ENCODE measurements at regions not wholly inside any gene's neighbourhood (a gene's known extent, or its start where the extent isn't known, plus 50 kb on each side); places are given as distances from the start of the nearest gene placed in this dataset.

DNA sequence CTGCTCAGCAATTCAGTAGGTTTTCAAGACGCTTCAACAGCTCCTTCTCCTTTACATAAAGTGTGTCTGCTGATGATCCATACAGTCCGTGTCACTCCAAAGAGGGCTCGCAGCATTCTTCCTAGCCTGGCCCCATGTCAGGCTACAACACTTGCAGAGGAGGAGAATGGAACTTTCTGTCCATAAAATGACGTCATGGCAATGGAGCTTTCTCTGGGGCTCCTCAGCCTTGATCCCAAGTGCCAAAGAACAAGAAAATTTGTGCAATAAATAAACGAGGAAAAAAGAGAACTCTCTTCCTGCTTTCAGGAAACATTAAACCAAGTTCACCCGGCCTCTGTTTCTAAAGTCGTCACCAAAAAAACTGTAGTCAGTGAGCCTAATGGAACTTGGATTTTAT lies 199.5 kb upstream of the MEIS1 start:
- Histone ChIP-seq H3K36me3 (ENCODE audit: insufficient read depth, low read length) (no peaks in the 10 kb centered on the region), H3K4me3 (ENCODE audit: low read length in 2 of 2) (no peak overlapping the region), H3K4me1 (ENCODE audit: insufficient read depth, low read length) (no peaks in the 10 kb centered on the region), H3K27me3 (ENCODE audit: insufficient read depth, low read length) (no peaks in the 10 kb centered on the region), H3K9me3 (ENCODE audit: control insufficient read depth in 1 of 2, low read length in 2 of 2) (no peaks in the 10 kb centered on the region), H3K27ac (ENCODE audit: low read depth, low read length) (no peak overlapping the region)
- Mint-ChIP-seq H3K36me3 (no peaks in the 10 kb centered on the region), H3K27ac (no peak overlapping the region), H3K27me3 (peaks cover 0 to 2% of the 10 kb centered on the region in 2 donors), H3K4me3 (no peak overlapping the region), H3K4me1 (no peaks in the 10 kb centered on the region), H3K9me3 (peaks cover 0 to 8% (median 4%) of the 10 kb centered on the region in 8 donors)
- DNase-seq, result no peak
- POLR2A ChIA-PET (ENCODE audit: partially characterized antibody), result no interaction called here
- CTCF ChIA-PET (ENCODE audit: partially characterized antibody), result no interaction called here
- intact Hi-C loops (cut with micrococcal nuclease), result no loop called here

DNA sequence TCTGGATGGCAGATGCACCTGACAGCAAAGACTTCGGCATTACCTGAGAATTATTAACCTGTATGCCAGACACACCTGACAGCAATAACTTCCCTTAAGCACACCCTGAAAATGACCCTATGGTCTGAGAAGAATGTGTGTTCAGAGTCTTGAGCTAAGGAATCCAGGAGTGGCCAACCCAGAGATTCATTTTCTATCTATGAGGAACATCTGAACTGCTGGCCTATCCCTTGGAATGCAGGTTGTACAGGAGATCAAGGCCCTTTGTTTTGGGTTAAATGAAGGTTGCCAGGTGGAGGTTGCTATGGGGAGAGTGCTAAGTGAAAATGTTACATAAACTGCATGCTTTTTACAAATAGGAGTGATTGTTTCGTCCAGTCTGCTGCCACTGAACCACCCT lies 200.9 kb upstream of the MEIS1 start:
- no peaks in the 10 kb centered on the region for H3K36me3 ChIP-seq (ENCODE audit: insufficient read depth, low read length)
- Mint-ChIP-seq H3K4me3 (no peak overlapping the region), H3K4me1 (no peaks in the 10 kb centered on the region), H3K27ac (no peak overlapping the region), H3K36me3 (no peaks in the 10 kb centered on the region), H3K27me3 (peaks cover 0 to 2% of the 10 kb centered on the region in 2 donors), H3K9me3 (peaks cover 0 to 8% (median 4%) of the 10 kb centered on the region in 8 donors)
- POLR2A ChIA-PET (ENCODE audit: partially characterized antibody), result no interaction called here
- no peak for DNase-seq
- H3K27me3 ChIP-seq (ENCODE audit: insufficient read depth, low read length), result no peaks in the 10 kb centered on the region
- no peak overlapping the region for H3K4me3 ChIP-seq (ENCODE audit: low read length in 2 of 2)
- H3K27ac ChIP-seq (ENCODE audit: low read depth, low read length), result no peak overlapping the region
- intact Hi-C loops (cut with micrococcal nuclease), result no loop called here
- CTCF ChIA-PET (ENCODE audit: partially characterized antibody), result interaction anchor here (0.6 kb wide), 1 partner anchor 166 kb away, joined by 3 read pairs; no protein-coding TSS in a partner anchor
- no peaks in the 10 kb centered on the region for H3K4me1 ChIP-seq (ENCODE audit: insufficient read depth, low read length)
- H3K9me3 ChIP-seq (ENCODE audit: control insufficient read depth in 1 of 2, low read length in 2 of 2), result no peaks in the 10 kb centered on the region

DNA sequence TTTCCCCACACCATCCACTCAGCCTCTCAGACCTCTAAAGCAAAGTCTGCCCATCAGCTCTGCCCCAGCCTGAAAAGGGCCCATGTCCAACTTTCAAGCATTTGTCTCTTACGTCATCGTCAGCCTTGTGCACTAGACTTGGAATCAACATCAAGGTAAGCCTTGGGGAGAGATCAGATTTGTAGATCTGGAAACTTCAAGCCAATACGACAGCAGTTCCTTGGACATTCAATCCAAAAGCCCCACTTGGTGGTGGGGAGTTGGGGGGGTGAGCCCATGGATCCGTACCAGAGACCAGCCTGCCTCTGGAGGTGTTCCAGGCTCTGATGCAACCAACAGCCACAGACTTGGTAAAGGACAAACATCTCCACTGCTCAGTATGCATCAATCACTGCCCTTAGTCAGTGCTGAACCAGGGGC lies 206.8 kb upstream of the MEIS1 start:
- DNase-seq, result no peak
- no peak overlapping the region for H3K4me3 ChIP-seq (ENCODE audit: low read length in 2 of 2)
- H3K27ac ChIP-seq (ENCODE audit: low read depth, low read length), result no peak overlapping the region
- Mint-ChIP-seq H3K4me1 (no peaks in the 10 kb centered on the region), H3K27ac (no peak overlapping the region), H3K9me3 (peaks cover 0 to 8% (median 4%) of the 10 kb centered on the region in 8 donors), H3K36me3 (no peaks in the 10 kb centered on the region), H3K27me3 (peaks cover 0 to 2% of the 10 kb centered on the region in 2 donors), H3K4me3 (no peak overlapping the region)
- POLR2A ChIA-PET (ENCODE audit: partially characterized antibody), result no interaction called here
- intact Hi-C loops (cut with micrococcal nuclease), result no loop called here
- H3K4me1 ChIP-seq (ENCODE audit: insufficient read depth, low read length), result no peaks in the 10 kb centered on the region
- no peaks in the 10 kb centered on the region for H3K27me3 ChIP-seq (ENCODE audit: insufficient read depth, low read length)
- no peaks in the 10 kb centered on the region for H3K36me3 ChIP-seq (ENCODE audit: insufficient read depth, low read length)
- CTCF ChIA-PET (ENCODE audit: partially characterized antibody), result no interaction called here
- H3K9me3 ChIP-seq (ENCODE audit: control insufficient read depth in 1 of 2, low read length in 2 of 2), result no peaks in the 10 kb centered on the region

DNA sequence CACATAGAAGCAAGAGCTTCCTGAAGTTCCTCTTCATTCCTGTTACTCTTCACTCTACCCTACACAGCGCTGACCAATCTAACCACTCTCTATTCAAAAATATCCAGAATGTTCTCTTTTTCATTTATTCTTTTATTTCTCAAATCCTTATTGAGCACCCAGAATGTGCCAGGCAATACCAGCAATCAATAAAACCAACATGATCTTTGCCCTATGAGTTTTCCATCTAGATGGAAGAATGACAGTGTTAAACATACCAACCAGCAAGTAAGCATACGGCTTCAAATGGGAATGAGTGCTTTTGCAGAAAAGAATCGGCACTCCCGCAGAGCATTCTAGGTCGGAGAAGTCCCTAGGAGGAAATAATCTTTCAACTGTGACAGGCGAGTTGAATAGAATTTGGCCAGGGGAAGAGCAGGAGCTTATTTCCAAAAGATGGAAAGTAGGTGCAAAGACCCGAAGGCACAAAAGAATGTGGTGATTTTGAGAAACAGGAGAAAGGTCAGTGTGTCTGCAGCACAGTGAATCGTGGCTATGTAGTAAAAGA lies 217.8 kb upstream of the MEIS1 start:
- CTCF ChIA-PET (ENCODE audit: partially characterized antibody), result no interaction called here

DNA sequence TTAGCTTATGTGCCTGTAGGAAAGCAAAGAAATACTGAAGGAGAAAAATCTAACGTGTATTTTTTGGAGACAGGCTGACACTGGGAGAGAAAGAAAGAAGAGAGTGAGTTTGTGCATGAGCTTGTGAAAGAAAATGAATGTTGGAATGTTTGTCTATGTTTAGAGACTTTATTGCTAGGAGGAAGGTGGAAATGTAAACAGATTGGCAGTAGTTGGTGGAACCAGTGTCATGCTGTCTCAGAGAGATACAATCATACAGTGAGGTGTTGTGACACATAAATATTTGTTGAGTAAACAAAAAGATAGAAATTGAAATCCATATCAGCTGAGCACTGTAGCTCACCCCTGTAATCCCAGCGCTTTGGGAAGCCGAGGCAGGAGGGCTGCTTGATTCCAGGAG lies 222.2 kb upstream of the MEIS1 start:
- ChIA-PET POLR2A (ENCODE audit: partially characterized antibody) (no interaction called here), CTCF (ENCODE audit: partially characterized antibody) (no interaction called here)
- Mint-ChIP-seq H3K4me1 (no peaks in the 10 kb centered on the region), H3K36me3 (no peaks in the 10 kb centered on the region), H3K27ac (no peak overlapping the region), H3K9me3 (peaks cover 0 to 9% (median 4%) of the 10 kb centered on the region in 8 donors), H3K27me3 (no peaks in the 10 kb centered on the region), H3K4me3 (no peak overlapping the region)
- Histone ChIP-seq H3K9me3 (ENCODE audit: control insufficient read depth in 1 of 2, low read length in 2 of 2) (no peaks in the 10 kb centered on the region), H3K36me3 (ENCODE audit: insufficient read depth, low read length) (no peaks in the 10 kb centered on the region), H3K4me3 (ENCODE audit: low read length in 2 of 2) (no peak overlapping the region), H3K27me3 (ENCODE audit: insufficient read depth, low read length) (no peaks in the 10 kb centered on the region), H3K4me1 (ENCODE audit: insufficient read depth, low read length) (no peaks in the 10 kb centered on the region), H3K27ac (ENCODE audit: low read depth, low read length) (no peak overlapping the region)
- intact Hi-C loops (cut with micrococcal nuclease), result no loop called here
- DNase-seq, result no peak

More for the DNA sequence above, 217.8 kb upstream of the MEIS1 start:
- H3K27ac Mint-ChIP-seq, result no peak overlapping the region
- no peak for DNase-seq
- Histone ChIP-seq H3K36me3 (ENCODE audit: insufficient read depth, low read length) (no peaks in the 10 kb centered on the region), H3K4me3 (ENCODE audit: low read length in 2 of 2) (no peak overlapping the region), H3K4me1 (ENCODE audit: insufficient read depth, low read length) (no peaks in the 10 kb centered on the region), H3K27me3 (ENCODE audit: insufficient read depth, low read length) (no peaks in the 10 kb centered on the region), H3K27ac (ENCODE audit: low read depth, low read length) (no peak overlapping the region), H3K9me3 (ENCODE audit: control insufficient read depth in 1 of 2, low read length in 2 of 2) (no peaks in the 10 kb centered on the region)
- no peaks in the 10 kb centered on the region for H3K4me1 Mint-ChIP-seq
- H3K9me3 Mint-ChIP-seq, result peaks cover 0 to 12% (median 5%) of the 10 kb centered on the region in 8 donors
- POLR2A ChIA-PET (ENCODE audit: partially characterized antibody), result no interaction called here
- H3K27me3 Mint-ChIP-seq, result no peaks in the 10 kb centered on the region
- intact Hi-C loops (cut with micrococcal nuclease), result no loop called here
- H3K4me3 Mint-ChIP-seq, result no peak overlapping the region
- H3K36me3 Mint-ChIP-seq, result no peaks in the 10 kb centered on the region

DNA sequence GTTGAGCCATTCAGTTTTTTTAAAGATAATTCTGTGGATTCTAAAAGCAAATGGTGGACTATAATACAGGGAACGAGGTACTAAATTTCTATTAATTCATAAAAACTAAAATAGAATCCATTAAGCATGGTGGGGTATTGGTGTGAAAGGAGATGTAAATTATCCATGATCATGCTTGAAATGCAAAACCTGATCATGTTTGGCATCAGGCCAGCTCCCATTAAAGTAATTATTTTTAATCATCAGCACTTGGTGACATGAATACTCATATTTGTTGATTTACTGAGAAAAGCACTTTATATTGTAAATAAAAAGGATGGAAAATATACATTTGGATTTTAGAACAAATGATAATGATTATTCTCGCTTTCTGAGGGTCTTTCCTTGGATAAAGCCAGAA lies 232.3 kb upstream of the MEIS1 start:
- ChIA-PET CTCF (ENCODE audit: partially characterized antibody) (no interaction called here), POLR2A (ENCODE audit: partially characterized antibody) (no interaction called here)
- H3K9me3 Mint-ChIP-seq, result peaks cover 0 to 6% (median 2%) of the 10 kb centered on the region in 8 donors

DNA sequence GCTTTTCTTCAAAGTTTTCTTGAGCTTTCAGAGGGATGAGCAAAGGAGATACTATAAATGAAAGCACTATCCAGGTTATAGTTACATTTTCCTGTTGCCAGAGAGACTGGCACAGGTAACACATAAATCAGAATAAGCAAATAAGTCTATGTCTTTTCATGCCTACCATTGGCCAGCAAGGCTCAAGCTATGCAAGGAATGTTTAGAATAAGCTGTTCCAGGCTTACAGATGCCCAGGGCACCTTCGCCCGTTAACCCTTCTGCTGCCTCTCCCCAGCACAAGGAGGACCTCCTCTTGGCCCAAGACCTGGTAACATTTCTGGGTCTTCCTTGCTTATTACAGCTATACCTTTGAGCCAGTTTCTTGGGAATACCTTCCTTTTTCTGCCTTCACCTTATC lies 233.7 kb upstream of the MEIS1 start:
- no peak overlapping the region for H3K27ac ChIP-seq (ENCODE audit: low read depth, low read length)
- intact Hi-C loops (cut with micrococcal nuclease), result no loop called here
- Mint-ChIP-seq H3K27ac (no peak overlapping the region), H3K27me3 (no peaks in the 10 kb centered on the region), H3K36me3 (no peaks in the 10 kb centered on the region), H3K4me1 (no peaks in the 10 kb centered on the region), H3K4me3 (no peak overlapping the region), H3K9me3 (peaks cover 0 to 10% (median 2%) of the 10 kb centered on the region in 8 donors)
- no peaks in the 10 kb centered on the region for H3K4me1 ChIP-seq (ENCODE audit: insufficient read depth, low read length)
- no peaks in the 10 kb centered on the region for H3K36me3 ChIP-seq (ENCODE audit: insufficient read depth, low read length)
- DNase-seq, result no peak
- no peaks in the 10 kb centered on the region for H3K27me3 ChIP-seq (ENCODE audit: insufficient read depth, low read length)
- ChIA-PET POLR2A (ENCODE audit: partially characterized antibody) (no interaction called here), CTCF (ENCODE audit: partially characterized antibody) (no interaction called here)
- no peaks in the 10 kb centered on the region for H3K9me3 ChIP-seq (ENCODE audit: control insufficient read depth in 1 of 2, low read length in 2 of 2)
- H3K4me3 ChIP-seq (ENCODE audit: low read length in 2 of 2), result no peak overlapping the region

More for the DNA sequence above, 232.3 kb upstream of the MEIS1 start:
- intact Hi-C loops (cut with micrococcal nuclease), result no loop called here
- no peaks in the 10 kb centered on the region for H3K4me1 Mint-ChIP-seq
- H3K4me1 ChIP-seq (ENCODE audit: insufficient read depth, low read length), result no peaks in the 10 kb centered on the region
- H3K9me3 ChIP-seq (ENCODE audit: control insufficient read depth in 1 of 2, low read length in 2 of 2), result no peaks in the 10 kb centered on the region
- H3K36me3 ChIP-seq (ENCODE audit: insufficient read depth, low read length), result no peaks in the 10 kb centered on the region
- no peak for DNase-seq
- no peak overlapping the region for H3K27ac ChIP-seq (ENCODE audit: low read depth, low read length)
- H3K27me3 ChIP-seq (ENCODE audit: insufficient read depth, low read length), result no peaks in the 10 kb centered on the region
- no peak overlapping the region for H3K27ac Mint-ChIP-seq
- no peak overlapping the region for H3K4me3 ChIP-seq (ENCODE audit: low read length in 2 of 2)
- no peaks in the 10 kb centered on the region for H3K36me3 Mint-ChIP-seq
- no peak overlapping the region for H3K4me3 Mint-ChIP-seq
- H3K27me3 Mint-ChIP-seq, result no peaks in the 10 kb centered on the region

DNA sequence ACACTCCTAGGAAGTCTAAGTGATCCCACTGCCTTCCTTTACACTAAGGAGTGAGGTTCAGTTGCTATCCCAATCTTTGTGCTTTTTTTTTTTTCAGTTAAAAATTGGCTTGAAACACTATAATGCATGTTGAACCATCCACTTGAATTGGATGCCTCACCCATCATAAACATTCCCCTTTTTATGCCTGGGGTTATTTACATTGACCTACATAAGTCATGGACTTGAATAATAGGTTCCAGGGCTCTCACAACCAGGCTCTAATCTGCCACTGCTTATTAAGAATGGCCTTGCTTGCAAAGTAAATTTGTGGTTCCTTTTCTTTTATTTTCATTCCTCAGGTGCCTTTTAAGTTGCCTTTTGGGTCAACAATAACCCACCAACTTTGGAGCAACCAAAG lies 236.1 kb upstream of the MEIS1 start:
- no peak for DNase-seq
- Mint-ChIP-seq H3K27ac (no peak overlapping the region), H3K36me3 (no peaks in the 10 kb centered on the region), H3K27me3 (no peaks in the 10 kb centered on the region), H3K4me1 (no peaks in the 10 kb centered on the region), H3K9me3 (peaks cover 0 to 10% (median under 1%) of the 10 kb centered on the region in 8 donors), H3K4me3 (no peak overlapping the region)
- no peak overlapping the region for H3K27ac ChIP-seq (ENCODE audit: low read depth, low read length)
- intact Hi-C loops (cut with micrococcal nuclease), result no loop called here
- H3K36me3 ChIP-seq (ENCODE audit: insufficient read depth, low read length), result no peaks in the 10 kb centered on the region
- H3K27me3 ChIP-seq (ENCODE audit: insufficient read depth, low read length), result no peaks in the 10 kb centered on the region
- ChIA-PET POLR2A (ENCODE audit: partially characterized antibody) (no interaction called here), CTCF (ENCODE audit: partially characterized antibody) (no interaction called here)
- peaks cover 0 to 4% of the 10 kb centered on the region in 2 donors for H3K9me3 ChIP-seq (ENCODE audit: control insufficient read depth in 1 of 2, low read length in 2 of 2)
- H3K4me1 ChIP-seq (ENCODE audit: insufficient read depth, low read length), result no peaks in the 10 kb centered on the region
- H3K4me3 ChIP-seq (ENCODE audit: low read length in 2 of 2), result no peak overlapping the region

All from CD4-positive, alpha-beta memory T cell (primary cell).